Psoas muscle (tissue), 7 donors: ENCODE measurements at regions not wholly inside any gene's neighbourhood (a gene's known extent, or its start where the extent isn't known, plus 50 kb on each side); places are given as distances from the start of the nearest gene placed in this dataset.

Experiments
- ATAC-seq, 4 donors: fragments of 200-7000 bp; cut with Tn5 transposase; one replicate each; pipeline ENCODE4 v1.9.1; 2020; ENCODE audit warnings: moderate library complexity in 3 of 4, mild to moderate bottlenecking in 2 of 4
- DNase-seq, 2 donors: peaks; one replicate each; pipeline ENCODE4 v3.0.0-alpha.2; 2020
- H3K27ac ChIP-seq: fragments of 200-600 bp; one replicate; pipeline ENCODE4 v1.8.0; 2022
- H3K27me3 ChIP-seq, 3 donors: fragments of 200-600 bp in 1 of 3; one replicate each; pipeline versions ENCODE4 v1.6.1 to v1.8.0; 2013 to 2022; ENCODE audit warnings: low read length in 2 of 3, mild to moderate bottlenecking in 2 of 3, moderate library complexity in 1 of 3; ENCODE audit not compliant: insufficient read depth in 3 of 3
- H3K36me3 ChIP-seq, 2 donors: fragments of 200-600 bp in 1 of 2; one replicate each; pipeline versions ENCODE4 v1.6.1 to v1.8.0; 2013 to 2022; ENCODE audit warnings: low read depth in 1 of 2, mild to moderate bottlenecking in 1 of 2, moderate library complexity in 1 of 2; ENCODE audit not compliant: insufficient read depth in 1 of 2
- H3K4me1 ChIP-seq: fragments of 200-600 bp; one replicate; pipeline ENCODE4 v1.8.0; 2022
- H3K4me3 ChIP-seq: fragments of 200-600 bp; one replicate; pipeline ENCODE4 v1.8.0; 2022; ENCODE audit warnings: mild to moderate bottlenecking
- H3K9me3 ChIP-seq: fragments of 200-600 bp; one replicate; pipeline ENCODE4 v1.8.0; 2022
- WGBS, 3 donors: extraction: QIAGEN DNeasy Blood & Tissue Kit; methylation state at CpG; one replicate each; pipeline versions ENCODE4 v1.1.6 to v1.1.7; 2013; 5-methylcytosine and 5-hydroxymethylcytosine counted together
- intact Hi-C, 2 donors: fragments of 100-400 bp; cut with DNase I; formaldehyde crosslinking; loops; one replicate each; pipeline versions ENCODE4 v1.11.0 to v1.14.2; 2022
- TF ChIP-seq, protein P1 (sequence below): fragments of 200-600 bp; IDR thresholded peaks from one replicate; pipeline ENCODE4 v1.8.0; 2022; ENCODE audit warnings: antibody characterized with exemption
- donor health status: healthy with polysubstance abuse.
- donor health status: DM: no; HTN: no; CAD: no; lungs with moderate emphysema.
- donor health status: Bipolar disorder and iron deficiency.
- donor health status: healthy.
- donor health status: DM: yes; HTN: yes; CAD: no.
- donor health status: DM: no; HTN: no; CAD: no.
- donor health status: DM: yes; HTN: yes; CAD: no.

DNA sequence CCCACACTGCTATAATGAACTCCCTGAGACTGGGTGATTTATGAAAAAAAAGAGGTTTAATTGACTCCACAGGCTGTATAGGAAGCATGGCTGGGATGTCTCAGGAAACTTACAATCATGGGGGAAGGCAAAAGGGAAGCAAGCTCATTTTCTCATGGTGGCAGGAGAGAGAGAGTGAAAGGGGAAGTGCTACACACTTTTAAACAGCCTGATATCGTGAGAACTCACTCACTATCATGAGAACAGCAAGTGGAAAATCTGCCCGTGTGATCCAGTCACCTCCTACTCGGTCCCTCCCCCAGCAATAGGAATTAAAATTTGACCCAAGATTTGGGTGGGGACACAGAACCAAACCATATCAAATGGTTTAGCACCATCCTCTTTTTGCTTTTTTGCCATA is 116.6 kb upstream of the CEP162 start:
- intact Hi-C loops: no loop called here
- no peaks in the 10 kb centered on the region for H3K9me3 ChIP-seq
- TF ChIP-seq, protein P1, sequence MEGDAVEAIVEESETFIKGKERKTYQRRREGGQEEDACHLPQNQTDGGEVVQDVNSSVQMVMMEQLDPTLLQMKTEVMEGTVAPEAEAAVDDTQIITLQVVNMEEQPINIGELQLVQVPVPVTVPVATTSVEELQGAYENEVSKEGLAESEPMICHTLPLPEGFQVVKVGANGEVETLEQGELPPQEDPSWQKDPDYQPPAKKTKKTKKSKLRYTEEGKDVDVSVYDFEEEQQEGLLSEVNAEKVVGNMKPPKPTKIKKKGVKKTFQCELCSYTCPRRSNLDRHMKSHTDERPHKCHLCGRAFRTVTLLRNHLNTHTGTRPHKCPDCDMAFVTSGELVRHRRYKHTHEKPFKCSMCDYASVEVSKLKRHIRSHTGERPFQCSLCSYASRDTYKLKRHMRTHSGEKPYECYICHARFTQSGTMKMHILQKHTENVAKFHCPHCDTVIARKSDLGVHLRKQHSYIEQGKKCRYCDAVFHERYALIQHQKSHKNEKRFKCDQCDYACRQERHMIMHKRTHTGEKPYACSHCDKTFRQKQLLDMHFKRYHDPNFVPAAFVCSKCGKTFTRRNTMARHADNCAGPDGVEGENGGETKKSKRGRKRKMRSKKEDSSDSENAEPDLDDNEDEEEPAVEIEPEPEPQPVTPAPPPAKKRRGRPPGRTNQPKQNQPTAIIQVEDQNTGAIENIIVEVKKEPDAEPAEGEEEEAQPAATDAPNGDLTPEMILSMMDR: no peak
- H3K27me3 ChIP-seq: no peaks in the 10 kb centered on the region
- H3K4me1 ChIP-seq: no peaks in the 10 kb centered on the region
- no peak overlapping the region for H3K4me3 ChIP-seq
- no peak overlapping the region for H3K27ac ChIP-seq
- ATAC-seq: no peak
- no peaks in the 10 kb centered on the region for H3K36me3 ChIP-seq
- no peak for DNase-seq
- WGBS, 3 donors: 68 to 78% (median 70%) methylated on average over 3 of the region's 3 CpGs

DNA sequence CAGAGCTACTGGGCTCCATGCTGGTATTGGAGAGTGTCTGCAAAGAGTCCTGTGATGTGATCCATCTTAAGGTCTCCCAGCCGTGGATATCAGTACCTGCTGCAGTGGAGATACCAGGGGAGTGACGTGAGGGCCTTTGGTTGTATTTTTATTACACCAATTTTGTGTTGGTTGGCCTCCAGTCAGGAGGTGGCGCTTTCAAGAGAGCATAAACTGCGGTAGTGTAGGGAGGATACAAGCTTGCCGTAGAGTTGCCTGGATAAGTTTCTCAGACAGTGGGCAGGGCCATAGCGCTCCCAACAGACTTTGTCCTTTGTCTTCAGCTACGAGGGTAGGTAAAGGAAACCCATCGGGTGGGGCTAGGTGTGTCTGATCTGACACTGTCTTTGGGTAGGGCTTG is 113.0 kb upstream of the CEP162 start:
- no peak overlapping the region for H3K27ac ChIP-seq
- DNase-seq (no peak), ATAC-seq (no peak)
- no peaks in the 10 kb centered on the region for H3K27me3 ChIP-seq
- no peaks in the 10 kb centered on the region for H3K4me1 ChIP-seq
- whole genome bisulfite sequencing, 3 donors: 83 to 87% (median 84%) methylated on average over 8 of the region's 8 CpGs
- no peak overlapping the region for H3K4me3 ChIP-seq
- H3K36me3 ChIP-seq: no peaks in the 10 kb centered on the region
- peaks cover 7% of the 10 kb centered on the region for H3K9me3 ChIP-seq
- TF ChIP-seq, protein P1: no peak
- intact Hi-C loops: no loop called here

DNA sequence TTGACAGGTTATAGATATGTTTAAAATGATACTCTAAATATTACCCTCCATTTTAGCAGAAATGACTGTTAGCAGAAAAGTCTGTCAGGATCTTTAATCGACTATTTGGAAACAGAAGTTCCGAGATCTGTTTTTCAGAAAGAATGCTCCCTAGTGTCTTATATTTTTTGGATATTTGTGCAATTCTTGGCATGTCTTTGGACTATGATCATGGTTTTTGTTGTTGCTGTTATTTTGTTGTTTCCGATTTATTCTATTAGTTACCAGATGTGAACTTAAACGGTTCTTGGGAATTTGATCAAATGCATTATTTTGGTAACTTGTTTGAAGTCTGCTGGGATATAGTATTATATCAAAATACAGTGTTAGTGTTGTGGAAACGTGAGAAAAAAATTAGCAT is 106.4 kb upstream of the CEP162 start:
- TF ChIP-seq, protein P1: no peak
- no peaks in the 10 kb centered on the region for H3K36me3 ChIP-seq
- H3K4me1 ChIP-seq: no peaks in the 10 kb centered on the region
- peaks cover 7% of the 10 kb centered on the region for H3K9me3 ChIP-seq
- ATAC-seq (no peak), DNase-seq (no peak)
- 54 to 69% (median 67%) methylated on average over 5 of the region's 5 CpGs for WGBS, 3 donors
- intact Hi-C loops: no loop called here
- no peak overlapping the region for H3K4me3 ChIP-seq
- H3K27me3 ChIP-seq: no peaks in the 10 kb centered on the region
- no peak overlapping the region for H3K27ac ChIP-seq

DNA sequence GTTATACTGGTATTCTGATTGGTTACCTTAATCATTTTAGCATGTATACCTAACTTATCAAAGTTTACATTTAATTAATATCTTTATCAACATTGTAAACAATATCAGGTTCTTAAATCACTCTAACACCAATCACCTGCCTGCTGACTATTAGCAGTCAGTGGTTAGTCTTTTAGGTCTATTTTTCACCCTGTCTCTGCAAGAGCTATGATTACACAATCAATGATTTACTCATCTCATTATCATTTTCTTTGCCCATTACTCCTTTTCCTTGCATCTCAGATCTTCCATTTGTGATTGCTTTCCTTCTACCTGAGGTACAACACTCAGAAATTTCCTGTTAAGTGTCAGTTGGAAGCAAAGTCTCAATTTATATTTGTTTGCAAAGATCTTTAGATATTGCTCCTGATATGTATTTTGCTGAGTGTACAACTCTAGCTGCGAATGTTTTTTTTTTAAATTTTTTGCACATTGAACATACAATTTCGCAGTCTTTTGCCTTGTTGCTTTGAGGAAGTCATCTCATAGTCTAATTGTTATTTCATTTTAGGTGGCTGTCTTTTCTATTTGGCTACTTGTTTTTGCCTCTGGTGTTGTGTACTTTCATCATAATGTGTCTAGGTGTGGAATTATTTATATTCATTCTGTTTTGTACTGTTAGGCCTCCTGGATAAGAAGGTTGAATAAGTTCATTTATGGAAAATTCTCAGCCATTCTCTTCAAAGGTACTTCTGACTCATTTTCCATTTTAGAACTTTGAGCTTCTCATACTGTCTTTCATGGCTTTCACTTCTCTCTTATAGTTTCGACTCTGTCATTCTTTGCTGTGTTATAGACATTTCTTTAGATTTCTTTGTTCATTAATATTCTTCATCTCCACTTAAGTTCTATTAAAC is 104.9 kb upstream of the CEP162 start:
- Histone ChIP-seq H3K36me3 (no peaks in the 10 kb centered on the region), H3K4me1 (no peaks in the 10 kb centered on the region), H3K4me3 (no peak overlapping the region), H3K27me3 (no peaks in the 10 kb centered on the region), H3K27ac (no peak overlapping the region), H3K9me3 (peaks cover 7% of the 10 kb centered on the region)
- TF ChIP-seq, protein P1: no peak
- ATAC-seq: no peak
- DNase-seq: no peak
- intact Hi-C loops: no loop called here
- WGBS, 3 donors: 86 to 88% (median 88%) methylated on average over 3 of the region's 3 CpGs

DNA sequence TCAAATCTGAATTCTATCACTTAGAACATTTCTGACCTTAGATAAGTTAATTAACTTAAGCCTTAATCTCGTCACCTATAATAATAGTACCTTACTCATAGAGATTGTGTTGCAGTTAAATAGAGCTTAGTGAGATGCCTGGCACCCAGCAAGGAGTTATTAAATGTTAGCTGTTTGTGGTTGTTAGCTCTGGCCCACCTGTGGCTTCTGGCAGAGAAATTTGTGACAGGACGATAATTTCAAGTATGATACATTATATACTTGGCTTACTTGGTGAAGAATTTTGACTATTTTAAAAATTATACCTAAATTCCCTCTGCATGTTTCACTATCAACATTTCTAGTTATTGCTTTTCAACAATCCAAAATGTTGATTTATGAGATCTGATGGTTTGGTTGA is 102.9 kb upstream of the CEP162 start:
- H3K27ac ChIP-seq: no peak overlapping the region
- no peaks in the 10 kb centered on the region for H3K27me3 ChIP-seq
- H3K9me3 ChIP-seq: no peaks in the 10 kb centered on the region
- H3K36me3 ChIP-seq: no peaks in the 10 kb centered on the region
- ATAC-seq (no peak), DNase-seq (no peak)
- TF ChIP-seq, protein P1: no peak
- intact Hi-C loops: no loop called here
- H3K4me3 ChIP-seq: no peak overlapping the region
- no peaks in the 10 kb centered on the region for H3K4me1 ChIP-seq
- WGBS, 3 donors: 60 to 63% (median 60%) methylated on average over 2 of the region's 2 CpGs
